ENCODE measurements at regions not wholly inside any gene's neighbourhood (a gene's known extent, or its start where the extent isn't known, plus 50 kb on each side); places are given as distances from the start of the nearest gene placed in this dataset.

- Histone ChIP-seq H3K27ac (ENCODE audit: low read length) (no peak overlapping the region), H3K36me3 (ENCODE audit: control insufficient read depth, insufficient read depth, low read length) (no peaks in the 10 kb centered on the region), H3K4me3 (ENCODE audit: low read depth in 2 of 2, low read length in 2 of 2) (no peak overlapping the region), H3K9me3 (ENCODE audit: control insufficient read depth, insufficient read depth, low read depth, low read length) (no peaks in the 10 kb centered on the region), H3K4me1 (ENCODE audit: control insufficient read depth, insufficient read depth, low read length) (no peaks in the 10 kb centered on the region), H3K27me3 (ENCODE audit: control insufficient read depth, insufficient read depth, low read length) (no peaks in the 10 kb centered on the region)
- TF ChIP-seq, protein P1, sequence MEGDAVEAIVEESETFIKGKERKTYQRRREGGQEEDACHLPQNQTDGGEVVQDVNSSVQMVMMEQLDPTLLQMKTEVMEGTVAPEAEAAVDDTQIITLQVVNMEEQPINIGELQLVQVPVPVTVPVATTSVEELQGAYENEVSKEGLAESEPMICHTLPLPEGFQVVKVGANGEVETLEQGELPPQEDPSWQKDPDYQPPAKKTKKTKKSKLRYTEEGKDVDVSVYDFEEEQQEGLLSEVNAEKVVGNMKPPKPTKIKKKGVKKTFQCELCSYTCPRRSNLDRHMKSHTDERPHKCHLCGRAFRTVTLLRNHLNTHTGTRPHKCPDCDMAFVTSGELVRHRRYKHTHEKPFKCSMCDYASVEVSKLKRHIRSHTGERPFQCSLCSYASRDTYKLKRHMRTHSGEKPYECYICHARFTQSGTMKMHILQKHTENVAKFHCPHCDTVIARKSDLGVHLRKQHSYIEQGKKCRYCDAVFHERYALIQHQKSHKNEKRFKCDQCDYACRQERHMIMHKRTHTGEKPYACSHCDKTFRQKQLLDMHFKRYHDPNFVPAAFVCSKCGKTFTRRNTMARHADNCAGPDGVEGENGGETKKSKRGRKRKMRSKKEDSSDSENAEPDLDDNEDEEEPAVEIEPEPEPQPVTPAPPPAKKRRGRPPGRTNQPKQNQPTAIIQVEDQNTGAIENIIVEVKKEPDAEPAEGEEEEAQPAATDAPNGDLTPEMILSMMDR (IDR thresholded peaks at IDR 0.05): no peak
- TF ChIP-seq POLR2AphosphoS5 (IDR thresholded peaks at IDR 0.05; ENCODE audit: low read depth, low read length): no peak
- TF ChIP-seq TCF7L2 (IDR thresholded peaks at IDR 0.05; ENCODE audit: low read depth, low read length): no peak
- TF ChIP-seq SIN3A (IDR thresholded peaks at IDR 0.05; ENCODE audit: borderline replicate concordance, insufficient read depth, low read depth, low read length): no peak
- TF ChIP-seq REST (IDR thresholded peaks at IDR 0.05; ENCODE audit: insufficient read depth in 1 of 2, low read depth in 2 of 2, low read length in 1 of 2): no peak
- in situ Hi-C loops (cut with HindIII; ENCODE audit: low pct_unique_long_range_greater_than_20kb, low sequenced_read_pairs) (no loop called here), intact Hi-C loops (cut with micrococcal nuclease; ENCODE audit: unreplicated experiment) (no loop called here)
- no TSS peak for BruUV-seq (replicated peaks)
- no peak for ATAC-seq
- DNase-seq (ENCODE audit: low read depth, low spot score): no peak
- POLR2A ChIA-PET: no interaction called here
- CTCF ChIA-PET: no interaction called here
Measured at GRCh38 chr12:13365748-13366366, 169.3 kb downstream of the EMP1 start.

- no TSS peak for BruUV-seq (replicated peaks)
- no peaks in the 10 kb centered on the region for H3K4me1 ChIP-seq (ENCODE audit: control insufficient read depth, insufficient read depth, low read length)
- peaks cover 2% of the 10 kb centered on the region; the same call in 1 of the 2 replicates for H3K27me3 ChIP-seq (ENCODE audit: control insufficient read depth, insufficient read depth, low read length)
- peak; percentile 96 for ATAC-seq
- CTCF ChIA-PET: interaction anchor here (0.6 to 1.0 kb wide), 2 partner anchors 106 to 172 kb away, joined by 3 read pairs; no protein-coding TSS in a partner anchor
- POLR2A ChIA-PET: no interaction called here
- H3K4me3 ChIP-seq (ENCODE audit: low read depth in 2 of 2, low read length in 2 of 2): no peak overlapping the region
- DNase-seq (ENCODE audit: low read depth, low spot score): peak; percentile 48
- H3K36me3 ChIP-seq (ENCODE audit: control insufficient read depth, insufficient read depth, low read length): no peaks in the 10 kb centered on the region
- H3K27ac ChIP-seq (ENCODE audit: low read length): no peak overlapping the region
- H3K9me3 ChIP-seq (ENCODE audit: control insufficient read depth, insufficient read depth, low read depth, low read length): no peaks in the 10 kb centered on the region
- intact Hi-C loops (cut with micrococcal nuclease; ENCODE audit: unreplicated experiment) (no loop called here), in situ Hi-C loops (cut with HindIII; ENCODE audit: low pct_unique_long_range_greater_than_20kb, low sequenced_read_pairs) (no loop called here)
- TF ChIP-seq, protein P1 (IDR thresholded peaks at IDR 0.05): peak; percentile 87
- TF ChIP-seq REST (IDR thresholded peaks at IDR 0.05; ENCODE audit: insufficient read depth in 1 of 2, low read depth in 2 of 2, low read length in 1 of 2) (no peak), POLR2AphosphoS5 (IDR thresholded peaks at IDR 0.05; ENCODE audit: low read depth, low read length) (no peak)
Measured at GRCh38 chr12:13362260-13362841, 165.8 kb downstream of the EMP1 start.

All from Panc1 (cell line).